Mucosa of descending colon (tissue), 3 donors: ENCODE measurements at regions not wholly inside any gene's neighbourhood (a gene's known extent, or its start where the extent isn't known, plus 50 kb on each side); places are given as distances from the start of the nearest gene placed in this dataset.

Experiments
- ATAC-seq: fragments of 200-7000 bp; cut with Tn5 transposase; one replicate; pipeline ENCODE4 v1.9.1; 2020; ENCODE audit warnings: mild to moderate bottlenecking, moderate library complexity
- DNase-seq, 3 donors: peaks; one replicate each; pipeline ENCODE4 v3.0.0-alpha.2; 2020
- H3K36me3 ChIP-seq: fragments of 200-600 bp; one replicate; pipeline ENCODE4 v1.8.0; 2021; ENCODE audit warnings: low read depth, mild to moderate bottlenecking
- H3K4me1 ChIP-seq: fragments of 200-600 bp; one replicate; pipeline ENCODE4 v1.8.0; 2021; ENCODE audit warnings: low read depth, mild to moderate bottlenecking
- H3K4me3 ChIP-seq: fragments of 200-600 bp; one replicate; pipeline ENCODE4 v1.8.0; 2021; ENCODE audit warnings: mild to moderate bottlenecking
- H3K9me3 ChIP-seq: fragments of 200-600 bp; one replicate; pipeline ENCODE4 v1.8.0; 2021; ENCODE audit warnings: mild to moderate bottlenecking
- intact Hi-C, 2 donors: fragments of 100-400 bp; cut with DNase I in 1 of 2; cut with micrococcal nuclease in 1 of 2; formaldehyde crosslinking; loops; one replicate each; pipeline versions ENCODE4 v1.11.0 to v1.11.1; 2022; cut with DNase I, micrococcal nuclease
- TF ChIP-seq, protein P1 (sequence below): fragments of 200-600 bp; IDR thresholded peaks from one replicate; pipeline ENCODE4 v1.8.0; 2022; ENCODE audit warnings: antibody characterized with exemption, mild to moderate bottlenecking
- donor health status: DM: no; HTN: no; CAD: no; lungs with moderate emphysema.
- donor health status: DM: no; HTN: no; CAD: no.
- donor health status: DM: no; HTN: yes; CAD: no.

DNA sequence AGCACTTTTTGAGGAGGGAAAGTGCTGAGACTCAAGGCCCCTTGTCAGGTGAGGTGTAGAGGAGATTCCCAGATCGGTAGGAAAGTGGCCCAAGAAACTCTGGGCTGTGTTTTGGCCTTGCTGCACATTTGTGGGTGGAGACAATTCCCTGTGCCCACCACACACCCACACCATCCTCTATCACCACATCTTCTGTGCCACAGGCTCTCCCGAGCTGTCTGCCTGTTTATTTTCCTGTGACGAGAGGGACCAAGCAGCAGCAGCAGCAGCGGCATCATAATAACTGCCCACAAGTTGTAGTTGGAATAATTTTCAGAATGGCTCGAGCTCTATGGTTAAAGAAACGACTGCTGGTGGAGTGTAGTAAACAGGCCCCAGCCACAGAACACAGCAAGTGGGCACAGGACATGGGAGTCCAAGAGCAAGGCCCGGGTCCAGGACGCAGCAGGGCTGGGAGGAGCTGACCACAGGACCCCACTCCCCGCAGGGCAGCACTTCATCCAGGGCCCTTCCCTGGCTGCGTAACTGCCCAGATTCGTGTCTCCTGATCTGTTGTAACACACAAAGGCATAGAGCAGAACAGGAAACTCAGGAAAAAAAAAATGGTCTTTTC lies 55.6 kb upstream of the BCL2L14 start:
- no peaks in the 10 kb centered on the region for H3K9me3 ChIP-seq
- H3K36me3 ChIP-seq = no peaks in the 10 kb centered on the region
- no peak overlapping the region for H3K4me3 ChIP-seq
- DNase-seq = no peak
- TF ChIP-seq, protein P1, sequence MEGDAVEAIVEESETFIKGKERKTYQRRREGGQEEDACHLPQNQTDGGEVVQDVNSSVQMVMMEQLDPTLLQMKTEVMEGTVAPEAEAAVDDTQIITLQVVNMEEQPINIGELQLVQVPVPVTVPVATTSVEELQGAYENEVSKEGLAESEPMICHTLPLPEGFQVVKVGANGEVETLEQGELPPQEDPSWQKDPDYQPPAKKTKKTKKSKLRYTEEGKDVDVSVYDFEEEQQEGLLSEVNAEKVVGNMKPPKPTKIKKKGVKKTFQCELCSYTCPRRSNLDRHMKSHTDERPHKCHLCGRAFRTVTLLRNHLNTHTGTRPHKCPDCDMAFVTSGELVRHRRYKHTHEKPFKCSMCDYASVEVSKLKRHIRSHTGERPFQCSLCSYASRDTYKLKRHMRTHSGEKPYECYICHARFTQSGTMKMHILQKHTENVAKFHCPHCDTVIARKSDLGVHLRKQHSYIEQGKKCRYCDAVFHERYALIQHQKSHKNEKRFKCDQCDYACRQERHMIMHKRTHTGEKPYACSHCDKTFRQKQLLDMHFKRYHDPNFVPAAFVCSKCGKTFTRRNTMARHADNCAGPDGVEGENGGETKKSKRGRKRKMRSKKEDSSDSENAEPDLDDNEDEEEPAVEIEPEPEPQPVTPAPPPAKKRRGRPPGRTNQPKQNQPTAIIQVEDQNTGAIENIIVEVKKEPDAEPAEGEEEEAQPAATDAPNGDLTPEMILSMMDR = no peak
- no peak for ATAC-seq
- no peaks in the 10 kb centered on the region for H3K4me1 ChIP-seq
- intact Hi-C loops = no loop called here

GRCh38 chr12:12016284-12017100 lies 54.2 kb upstream of the BCL2L14 start:
- Histone ChIP-seq H3K9me3 (no peaks in the 10 kb centered on the region), H3K4me1 (no peaks in the 10 kb centered on the region), H3K4me3 (no peak overlapping the region), H3K36me3 (no peaks in the 10 kb centered on the region)
- intact Hi-C loops = no loop called here
- DNase-seq (no peak), ATAC-seq (no peak)
- TF ChIP-seq, protein P1 = no peak

- Histone ChIP-seq H3K4me3 (no peak overlapping the region), H3K4me1 (no peaks in the 10 kb centered on the region), H3K36me3 (no peaks in the 10 kb centered on the region), H3K9me3 (no peaks in the 10 kb centered on the region)
- intact Hi-C loops = no loop called here
- TF ChIP-seq, protein P1 = no peak
- no peak for DNase-seq
- no peak for ATAC-seq
Measured at GRCh38 chr12:12017135-12017581, 53.6 kb upstream of the BCL2L14 start.

- Histone ChIP-seq H3K4me3 (no peak overlapping the region), H3K9me3 (no peaks in the 10 kb centered on the region), H3K36me3 (no peaks in the 10 kb centered on the region), H3K4me1 (no peaks in the 10 kb centered on the region)
- ATAC-seq (no peak), DNase-seq (no peak)
- TF ChIP-seq, protein P1 = no peak
- intact Hi-C loops = no loop called here
Measured at GRCh38 chr12:12017798-12018197, 52.9 kb upstream of the BCL2L14 start.

GRCh38 chr12:12018454-12018853 lies 52.3 kb upstream of the BCL2L14 start:
- intact Hi-C loops = no loop called here
- ATAC-seq = no peak

More at GRCh38 chr12:12018454-12018853, 52.3 kb upstream of the BCL2L14 start:
- H3K9me3 ChIP-seq = no peaks in the 10 kb centered on the region
- DNase-seq = no peak
- H3K4me1 ChIP-seq = no peaks in the 10 kb centered on the region
- H3K36me3 ChIP-seq = no peaks in the 10 kb centered on the region
- TF ChIP-seq, protein P1 = no peak
- no peak overlapping the region for H3K4me3 ChIP-seq
